Naive thymus-derived CD4-positive, alpha-beta T cell (primary cell): ENCODE measurements at regions not wholly inside any gene's neighbourhood (a gene's known extent, or its start where the extent isn't known, plus 50 kb on each side); places are given as distances from the start of the nearest gene placed in this dataset.
"Not testable (repeated sequence)": the region's sequence is repeated elsewhere in the genome, so short reads cannot be mapped to it uniquely, and the experiment has no call there.

Experiments used
- ATAC-seq: fragments of 150-1000 bp; cut with Tn5 transposase; 2 replicates; pipeline ENCODE4 v1.10.0; 2021; ENCODE audit warnings: mild to moderate bottlenecking, moderate library complexity
- CTCF ChIA-PET: fragments of 350-600 bp; sonication (Branson Sonifier 250); formaldehyde crosslinking; loops from one replicate; lab custom pipeline; 2021; ENCODE audit warnings: antibody characterized with exemption; lab: Charles Lee
- POLR2A ChIA-PET: fragments of 350-600 bp; sonication (Branson Sonifier 250); formaldehyde crosslinking; loops from one replicate; lab custom pipeline; 2021; ENCODE audit warnings: antibody characterized with exemption, inconsistent platforms; lab: Charles Lee
- DNase-seq, 9 donors: peaks; one replicate each; pipeline versions ENCODE4 v3.0.0 to v3.0.0-alpha.2; 2020 to 2022; ENCODE audit warnings: mixed read lengths in 1 of 9
- H3K27ac ChIP-seq: one replicate; pipeline ENCODE4 v1.7.0; 2013; ENCODE audit warnings: mild to moderate bottlenecking, low read depth, low read length, moderate library complexity
- H3K27me3 ChIP-seq, 2 donors: one replicate each; pipeline ENCODE4 v1.7.0; 2013; ENCODE audit warnings: low read length in 2 of 2, mild to moderate bottlenecking in 2 of 2, moderate library complexity in 2 of 2; ENCODE audit not compliant: control insufficient read depth in 2 of 2, insufficient read depth in 2 of 2
- H3K36me3 ChIP-seq, 3 experiments: 1 replicate in 2 of 3; 2 replicates in 1 of 3; pipeline ENCODE4 v1.7.0; 2013; ENCODE audit warnings: low read length in 3 of 3, mild to moderate bottlenecking in 3 of 3, moderate library complexity in 1 of 3; ENCODE audit not compliant: insufficient read depth in 3 of 3, control insufficient read depth in 2 of 3
- H3K4me1 ChIP-seq, 2 donors: one replicate each; pipeline ENCODE4 v1.7.0; 2013; ENCODE audit warnings: low read length in 2 of 2, mild to moderate bottlenecking in 2 of 2, moderate library complexity in 1 of 2; ENCODE audit not compliant: control insufficient read depth in 2 of 2, insufficient read depth in 2 of 2
- H3K4me3 ChIP-seq: 2 replicates; pipeline ENCODE4 v1.7.0; 2013; ENCODE audit warnings: mild to moderate bottlenecking, low read length
- H3K9me3 ChIP-seq, 3 experiments: 1 replicate in 2 of 3; 2 replicates in 1 of 3; pipeline ENCODE4 v1.7.0; 2013; ENCODE audit warnings: low read length in 3 of 3; ENCODE audit not compliant: control insufficient read depth in 2 of 3
- H3K27ac Mint-ChIP-seq, 9 donors: one replicate each; pipeline ENCODE4 v1.8.0; 2020 to 2022; ENCODE audit warnings: mixed read lengths in 9 of 9, mild to moderate bottlenecking in 8 of 9, moderate library complexity in 5 of 9, inconsistent platforms in 2 of 9
- H3K27me3 Mint-ChIP-seq, 5 donors: one replicate each; pipeline ENCODE4 v1.8.0; 2021 to 2022; ENCODE audit warnings: mixed read lengths in 5 of 5, mild to moderate bottlenecking in 1 of 5
- H3K36me3 Mint-ChIP-seq, 5 donors: one replicate each; pipeline ENCODE4 v1.8.0; 2020 to 2022; ENCODE audit warnings: mixed read lengths in 5 of 5, mild to moderate bottlenecking in 3 of 5, inconsistent platforms in 1 of 5
- H3K4me1 Mint-ChIP-seq, 7 donors: one replicate each; pipeline ENCODE4 v1.8.0; 2020 to 2022; ENCODE audit warnings: mixed read lengths in 7 of 7, mild to moderate bottlenecking in 3 of 7, inconsistent platforms in 1 of 7
- H3K4me3 Mint-ChIP-seq, 10 donors: one replicate each; pipeline ENCODE4 v1.8.0; 2020 to 2022; ENCODE audit warnings: mild to moderate bottlenecking in 10 of 10, mixed read lengths in 10 of 10, moderate library complexity in 6 of 10, inconsistent platforms in 2 of 10
- H3K9me3 Mint-ChIP-seq, 11 donors: one replicate each; pipeline ENCODE4 v1.8.0; 2020 to 2022; ENCODE audit warnings: mixed read lengths in 11 of 11, mild to moderate bottlenecking in 4 of 11, inconsistent platforms in 1 of 11, moderate library complexity in 1 of 11
- intact Hi-C, 2 donors: fragments of 100-400 bp; cut with micrococcal nuclease; formaldehyde crosslinking; loops; one replicate each; pipeline ENCODE4 v1.15.1; 2023

DNA sequence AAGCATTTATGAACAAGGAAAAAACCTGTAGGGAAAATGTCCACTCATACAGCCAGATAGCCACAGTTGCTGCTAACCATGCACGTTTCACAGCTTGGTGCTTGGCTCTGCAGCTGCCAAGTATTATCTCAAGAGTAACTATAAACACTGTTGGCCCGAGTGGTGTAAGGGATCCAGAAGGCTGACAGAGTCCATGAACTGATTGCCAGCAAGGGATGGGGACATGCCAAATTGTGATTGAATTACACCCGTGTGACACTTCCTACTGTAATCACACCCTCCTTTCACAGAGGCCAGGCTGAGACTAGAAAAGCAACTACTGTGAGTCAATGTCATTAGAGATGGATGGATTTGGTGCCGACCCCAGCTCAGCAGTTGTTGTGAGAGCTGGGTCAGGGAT lies 223.9 kb upstream of the ANKRD50 start:
- H3K27ac Mint-ChIP-seq = no peak overlapping the region
- ATAC-seq (no peak), DNase-seq (no peak)
- ChIA-PET CTCF (interaction anchor here (0.6 kb wide), 1 partner anchor 12 kb away, joined by 3 read pairs; no protein-coding TSS in a partner anchor), POLR2A (no interaction called here)
- H3K27ac ChIP-seq = no peak overlapping the region
- intact Hi-C loops = no loop called here
- H3K4me3 ChIP-seq = no peak overlapping the region
- H3K36me3 ChIP-seq = no peaks in the 10 kb centered on the region
- H3K36me3 Mint-ChIP-seq = no peaks in the 10 kb centered on the region
- H3K4me1 Mint-ChIP-seq = no peaks in the 10 kb centered on the region
- H3K27me3 ChIP-seq = no peaks in the 10 kb centered on the region
- H3K4me1 ChIP-seq = no peaks in the 10 kb centered on the region
- H3K4me3 Mint-ChIP-seq = no peak overlapping the region
- H3K9me3 Mint-ChIP-seq = peaks cover 0 to 5% (median 0%) of the 10 kb centered on the region in 11 donors
- no peaks in the 10 kb centered on the region for H3K27me3 Mint-ChIP-seq
- H3K9me3 ChIP-seq = no peaks in the 10 kb centered on the region

DNA sequence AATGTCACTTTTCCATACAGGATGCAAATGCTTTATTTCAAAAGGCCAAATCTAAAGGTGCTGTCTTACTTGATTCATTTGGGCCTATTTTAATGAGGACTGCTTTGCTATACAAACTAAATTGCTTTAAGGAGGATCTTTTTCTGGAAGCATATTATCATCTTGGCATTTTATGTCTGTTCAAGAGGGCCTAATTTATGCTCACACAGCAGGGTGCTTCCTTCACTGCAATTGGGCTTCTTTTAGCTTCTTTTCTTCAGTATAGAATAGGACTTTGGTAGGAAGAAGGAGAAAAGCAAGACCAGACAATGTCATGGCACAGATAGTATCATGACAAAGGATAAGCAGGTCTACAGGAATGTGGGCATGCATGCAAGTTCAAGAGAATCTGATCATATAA lies 222.4 kb upstream of the ANKRD50 start:
- ChIA-PET POLR2A (no interaction called here), CTCF (no interaction called here)
- Mint-ChIP-seq H3K4me1 (no peaks in the 10 kb centered on the region), H3K27ac (no peak overlapping the region), H3K36me3 (no peaks in the 10 kb centered on the region), H3K27me3 (no peaks in the 10 kb centered on the region), H3K4me3 (no peak overlapping the region), H3K9me3 (peaks cover 0 to 5% (median 0%) of the 10 kb centered on the region in 11 donors)
- DNase-seq = no peak
- H3K36me3 ChIP-seq = no peaks in the 10 kb centered on the region
- ATAC-seq = no peak
- H3K27ac ChIP-seq = no peak overlapping the region
- H3K9me3 ChIP-seq = no peaks in the 10 kb centered on the region
- intact Hi-C loops = no loop called here
- no peaks in the 10 kb centered on the region for H3K27me3 ChIP-seq
- H3K4me3 ChIP-seq = no peak overlapping the region
- H3K4me1 ChIP-seq = no peaks in the 10 kb centered on the region

DNA sequence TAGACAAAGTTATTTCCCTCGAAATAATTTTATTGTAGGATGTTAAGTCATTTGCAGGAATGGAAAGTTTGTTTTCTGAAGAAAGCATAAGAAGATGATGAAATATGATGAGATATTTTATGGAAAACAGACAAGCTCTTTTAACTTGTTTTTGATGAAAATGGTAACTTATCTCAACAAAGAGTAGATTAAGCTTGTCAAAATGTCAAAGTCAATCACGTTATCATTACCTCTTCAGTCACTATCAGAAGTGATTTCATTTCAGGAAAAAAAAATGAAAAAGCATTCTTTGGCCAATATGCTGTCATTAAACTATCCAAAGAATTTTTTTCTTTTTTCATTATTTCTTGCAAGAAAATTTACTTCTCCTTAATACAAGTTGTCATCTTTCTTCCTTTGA lies 221.0 kb upstream of the ANKRD50 start:
- Mint-ChIP-seq H3K27me3 (no peaks in the 10 kb centered on the region), H3K4me3 (no peak overlapping the region), H3K4me1 (no peaks in the 10 kb centered on the region), H3K9me3 (peaks cover 0 to 5% (median 0%) of the 10 kb centered on the region in 11 donors), H3K27ac (no peak overlapping the region), H3K36me3 (no peaks in the 10 kb centered on the region)
- Histone ChIP-seq H3K27me3 (no peaks in the 10 kb centered on the region), H3K4me3 (no peak overlapping the region), H3K27ac (no peak overlapping the region), H3K9me3 (no peaks in the 10 kb centered on the region), H3K4me1 (no peaks in the 10 kb centered on the region), H3K36me3 (no peaks in the 10 kb centered on the region)
- POLR2A ChIA-PET = no interaction called here
- DNase-seq (no peak), ATAC-seq (no peak)
- CTCF ChIA-PET = no interaction called here
- intact Hi-C loops = no loop called here

DNA sequence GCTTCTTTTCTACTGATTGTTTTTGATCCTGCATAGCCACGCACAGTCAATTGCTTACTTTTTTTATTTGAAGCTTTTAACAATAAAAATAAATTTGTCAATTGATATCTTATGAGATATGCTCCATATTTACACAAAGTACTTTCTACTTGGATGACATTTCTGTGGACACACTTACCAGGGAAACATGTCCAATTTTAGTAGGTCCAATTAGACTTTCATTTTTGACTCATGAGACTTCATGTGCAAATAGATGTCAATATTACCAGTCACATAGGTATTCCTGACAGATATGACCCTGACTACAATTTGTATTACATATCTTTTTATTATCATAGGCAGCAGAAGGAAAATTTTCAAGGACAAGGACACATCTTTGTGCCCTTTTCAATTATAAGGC lies 219.9 kb upstream of the ANKRD50 start:
- H3K4me3 ChIP-seq = no peak overlapping the region
- H3K36me3 ChIP-seq = no peaks in the 10 kb centered on the region
- no peak overlapping the region for H3K27ac ChIP-seq
- Mint-ChIP-seq H3K9me3 (peaks cover 0 to 5% (median 0%) of the 10 kb centered on the region in 11 donors), H3K4me1 (no peaks in the 10 kb centered on the region), H3K4me3 (no peak overlapping the region), H3K27ac (no peak overlapping the region), H3K36me3 (no peaks in the 10 kb centered on the region), H3K27me3 (no peaks in the 10 kb centered on the region)
- no peaks in the 10 kb centered on the region for H3K27me3 ChIP-seq
- intact Hi-C loops = no loop called here
- ChIA-PET CTCF (no interaction called here), POLR2A (no interaction called here)
- ATAC-seq = no peak
- no peaks in the 10 kb centered on the region for H3K9me3 ChIP-seq
- no peak for DNase-seq
- H3K4me1 ChIP-seq = no peaks in the 10 kb centered on the region

DNA sequence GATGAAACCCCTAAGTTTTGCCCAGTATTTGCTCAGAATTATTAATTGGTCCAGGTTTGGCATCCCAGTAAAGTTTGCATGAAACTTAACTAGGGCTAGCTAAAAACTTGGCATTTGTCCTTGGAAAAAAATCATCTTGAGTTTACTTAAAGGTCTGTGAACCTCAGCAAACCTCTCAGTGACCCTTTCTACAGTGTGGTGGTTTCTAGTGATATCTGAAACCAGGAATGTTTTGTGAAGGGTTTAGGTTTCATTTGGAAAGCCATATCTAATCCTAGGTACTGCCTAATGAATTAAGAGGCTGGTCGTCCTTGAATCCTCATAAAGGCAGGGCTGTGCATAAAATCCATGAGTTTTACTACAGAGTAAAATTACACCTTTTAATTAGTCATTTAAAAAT lies 218.5 kb upstream of the ANKRD50 start:
- no peaks in the 10 kb centered on the region for H3K27me3 Mint-ChIP-seq
- H3K4me1 Mint-ChIP-seq = no peaks in the 10 kb centered on the region
- no peak overlapping the region for H3K27ac Mint-ChIP-seq
- ATAC-seq (no peak), DNase-seq (no peak)
- H3K9me3 Mint-ChIP-seq = peaks cover 0 to 6% (median 0%) of the 10 kb centered on the region in 11 donors
- no peaks in the 10 kb centered on the region for H3K36me3 ChIP-seq
- no peaks in the 10 kb centered on the region for H3K4me1 ChIP-seq
- H3K4me3 ChIP-seq = no peak overlapping the region
- H3K4me3 Mint-ChIP-seq = no peak overlapping the region
- no peaks in the 10 kb centered on the region for H3K9me3 ChIP-seq
- intact Hi-C loops = no loop called here
- ChIA-PET CTCF (no interaction called here), POLR2A (no interaction called here)
- H3K27ac ChIP-seq = no peak overlapping the region
- no peaks in the 10 kb centered on the region for H3K36me3 Mint-ChIP-seq
- H3K27me3 ChIP-seq = no peaks in the 10 kb centered on the region

DNA sequence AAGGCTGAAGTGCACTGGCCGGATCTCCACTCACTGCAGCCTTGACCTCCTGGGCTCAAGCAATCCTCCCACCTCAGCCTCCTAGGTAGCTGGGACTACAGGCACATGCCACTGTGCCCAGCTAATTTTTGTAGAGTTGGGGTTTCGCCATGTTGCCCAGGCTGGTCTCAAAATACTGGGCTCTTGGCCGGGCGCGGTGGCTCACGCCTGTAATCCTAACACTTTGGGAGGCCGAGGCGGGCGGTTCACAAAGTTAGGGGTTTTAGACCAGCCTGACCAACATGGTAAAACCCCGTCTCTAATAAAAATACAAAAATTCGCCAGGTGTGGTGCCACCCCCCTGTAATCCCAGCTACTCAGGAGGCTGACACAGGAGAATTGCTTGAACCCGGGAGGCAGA lies 210.2 kb upstream of the ANKRD50 start:
- H3K36me3 Mint-ChIP-seq, intact Hi-C loops, H3K9me3 ChIP-seq, H3K27ac Mint-ChIP-seq, H3K27ac ChIP-seq, H3K4me3 ChIP-seq, ATAC-seq, H3K4me3 Mint-ChIP-seq, POLR2A ChIA-PET, CTCF ChIA-PET, H3K36me3 ChIP-seq, H3K9me3 Mint-ChIP-seq, DNase-seq, H3K4me1 ChIP-seq, H3K27me3 ChIP-seq, H3K27me3 Mint-ChIP-seq, H3K4me1 Mint-ChIP-seq: not testable (repeated sequence)

DNA sequence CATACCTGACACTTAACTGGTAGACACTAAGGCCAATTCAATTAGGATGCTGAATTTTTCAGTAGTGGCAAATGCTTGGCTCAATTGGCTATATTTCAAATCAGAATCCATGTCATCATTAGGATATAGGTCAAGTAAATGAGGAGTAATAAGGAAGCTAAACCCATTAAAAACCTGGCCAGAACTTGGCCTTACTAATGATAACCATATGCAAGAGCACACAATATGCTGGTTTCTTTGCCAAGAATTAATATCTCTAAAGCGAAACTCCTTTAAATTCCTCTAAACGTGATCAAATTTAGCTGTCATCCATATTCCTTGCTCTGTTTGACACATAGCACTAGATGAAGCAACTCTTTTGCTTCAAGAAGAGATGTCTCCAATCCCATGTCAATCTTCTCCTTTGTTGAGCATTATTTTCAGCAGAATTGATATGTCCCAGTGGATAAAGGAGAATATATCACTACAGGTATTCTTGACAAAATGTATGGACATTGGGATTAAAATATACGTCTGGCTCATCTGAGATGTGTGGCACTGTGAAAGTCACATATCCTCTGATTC lies 206.1 kb upstream of the ANKRD50 start:
- no peak overlapping the region for H3K27ac Mint-ChIP-seq
- H3K36me3 Mint-ChIP-seq = no peaks in the 10 kb centered on the region
- H3K27me3 Mint-ChIP-seq = no peaks in the 10 kb centered on the region
- DNase-seq = no peak
- no peaks in the 10 kb centered on the region for H3K4me1 Mint-ChIP-seq
- no peak overlapping the region for H3K4me3 ChIP-seq
- POLR2A ChIA-PET = no interaction called here
- no peaks in the 10 kb centered on the region for H3K36me3 ChIP-seq
- H3K4me1 ChIP-seq = no peaks in the 10 kb centered on the region
- no peaks in the 10 kb centered on the region for H3K27me3 ChIP-seq
- H3K27ac ChIP-seq = no peak overlapping the region
- intact Hi-C loops = no loop called here
- H3K9me3 ChIP-seq = no peaks in the 10 kb centered on the region
- H3K4me3 Mint-ChIP-seq = no peak overlapping the region
- no peak for ATAC-seq
- CTCF ChIA-PET = no interaction called here
- H3K9me3 Mint-ChIP-seq = peaks cover 0 to 12% (median 2%) of the 10 kb centered on the region in 11 donors
